SK-N-SH (cell line): ENCODE measurements at regions not wholly inside any gene's neighbourhood (a gene's known extent, or its start where the extent isn't known, plus 50 kb on each side); places are given as distances from the start of the nearest gene placed in this dataset.

Source experiments
- CHD2 ChIP-seq: fragments of 150-350 bp; IDR thresholded peaks from 2 replicates; pipeline ENCODE4 v1.6.1; 2018; ENCODE audit warnings: low read length; ENCODE audit not compliant: partially characterized antibody
- CTCF ChIP-seq: fragments of 200-600 bp; sonication (generic); IDR thresholded peaks from 2 replicates; pipeline ENCODE4 v1.6.1; 2017; ENCODE audit warnings: antibody characterized with exemption, mild to moderate bottlenecking, moderate library complexity
- ELF1 ChIP-seq: IDR thresholded peaks from 2 replicates; pipeline ENCODE4 v1.4.0; 2012
- EZH2phosphoT487 ChIP-seq: fragments of 200-600 bp; sonication (generic); IDR thresholded peaks from 2 replicates; pipeline ENCODE4 v1.6.1; 2017; ENCODE audit warnings: low read depth, mixed run types, mild to moderate bottlenecking, antibody characterized with exemption, moderate library complexity, borderline replicate concordance
- FOXJ3 ChIP-seq: sonication (generic); formaldehyde crosslinking; IDR thresholded peaks from 2 replicates; pipeline ENCODE4 v1.5.1; 2020; ENCODE audit warnings: mild to moderate bottlenecking, missing genetic modification reagents
- MAX ChIP-seq: IDR thresholded peaks from 2 replicates; pipeline ENCODE4 v1.4.0; 2012; ENCODE audit warnings: low read depth
- MXI1 ChIP-seq: IDR thresholded peaks from 2 replicates; pipeline ENCODE4 v1.6.1; 2012; ENCODE audit warnings: mild to moderate bottlenecking, low read depth, low read length, improper control_type of control experiment
- PBX3 ChIP-seq: IDR thresholded peaks from 2 replicates; pipeline ENCODE4; 2012
- RCOR1 ChIP-seq: fragments of 150-350 bp; IDR thresholded peaks from 2 replicates; pipeline ENCODE4 v1.6.1; 2017; ENCODE audit warnings: antibody characterized with exemption, low read length
- RFX5 ChIP-seq: IDR thresholded peaks from 2 replicates; pipeline ENCODE4 v1.6.1; 2012; ENCODE audit warnings: mild to moderate bottlenecking, improper control_type of control experiment, low read length
- TAF1 ChIP-seq: IDR thresholded peaks from 2 replicates; pipeline ENCODE4 v1.6.1; 2012; ENCODE audit warnings: low read depth, mild to moderate bottlenecking, low read length, moderate library complexity, borderline replicate concordance
- USF1 ChIP-seq: IDR thresholded peaks from 2 replicates; pipeline ENCODE4 v1.4.0; 2012; ENCODE audit warnings: low read depth, borderline replicate concordance
- YY1 ChIP-seq: IDR thresholded peaks from 2 replicates; pipeline ENCODE4 v1.4.0; 2012; ENCODE audit warnings: low read depth, mild to moderate bottlenecking

GRCh38 chr11:8333376-8333775, 69.7 kb upstream of the LMO1 start:
- TF ChIP-seq ELF1 = no peak
- no peak for TF ChIP-seq USF1
- no peak for TF ChIP-seq CTCF
- TF ChIP-seq FOXJ3 = no peak
- no peak for TF ChIP-seq YY1
- TF ChIP-seq RCOR1 = no peak
- TF ChIP-seq TAF1 = no peak
- no peak for TF ChIP-seq EZH2phosphoT487
- TF ChIP-seq CHD2 = no peak
- TF ChIP-seq MXI1 = no peak
- no peak for TF ChIP-seq PBX3
- no peak for TF ChIP-seq MAX
- no peak for TF ChIP-seq RFX5
